HEK293 (cell line): ENCODE measurements at regions not wholly inside any gene's neighbourhood (a gene's known extent, or its start where the extent isn't known, plus 50 kb on each side); places are given as distances from the start of the nearest gene placed in this dataset.

Experiments used
- ATF2 ChIP-seq: fragments of 450-650 bp; formaldehyde crosslinking; IDR thresholded peaks from 2 replicates; pipeline ENCODE4 v1.5.1; 2016; ENCODE audit warnings: missing biosample characterization, missing genetic modification characterization, low read depth
- GLI2 ChIP-seq: fragments of 450-650 bp; formaldehyde crosslinking; IDR thresholded peaks from 2 replicates; pipeline ENCODE4; 2017; ENCODE audit warnings: missing biosample characterization, missing genetic modification characterization, low read depth, borderline replicate concordance
- KLF9 ChIP-seq: fragments of 450-650 bp; formaldehyde crosslinking; IDR thresholded peaks from 2 replicates; pipeline ENCODE4 v1.5.1; 2016; ENCODE audit warnings: missing biosample characterization, missing genetic modification characterization, low read depth
- ZFP3 ChIP-seq: fragments of 450-650 bp; formaldehyde crosslinking; IDR thresholded peaks from 2 replicates; pipeline ENCODE4 v1.5.1; 2016; ENCODE audit warnings: low read depth, missing biosample characterization, missing genetic modification characterization
- ZNF138 ChIP-seq: fragments of 450-650 bp; formaldehyde crosslinking; IDR thresholded peaks from 2 replicates; pipeline ENCODE4 v1.5.1; 2016; ENCODE audit warnings: missing biosample characterization, missing genetic modification characterization, borderline replicate concordance
- ZNF350 ChIP-seq: fragments of 450-650 bp; formaldehyde crosslinking; IDR thresholded peaks from 2 replicates; pipeline ENCODE4 v1.5.0; 2017; ENCODE audit warnings: missing biosample characterization, mild to moderate bottlenecking, missing genetic modification characterization
- ZNF501 ChIP-seq: fragments of 450-650 bp; formaldehyde crosslinking; IDR thresholded peaks from 2 replicates; pipeline ENCODE4 v1.5.1; 2016; ENCODE audit warnings: missing biosample characterization, missing genetic modification characterization
- ZSCAN18 ChIP-seq: fragments of 450-650 bp; formaldehyde crosslinking; IDR thresholded peaks from 2 replicates; pipeline ENCODE4 v1.5.1; 2016; ENCODE audit warnings: missing biosample characterization, missing genetic modification characterization
- TF ChIP-seq, protein P1 (sequence below): fragments of 450-650 bp; formaldehyde crosslinking; IDR thresholded peaks from 2 replicates; pipeline ENCODE4 v1.5.1; 2016; ENCODE audit warnings: missing biosample characterization, missing genetic modification characterization

GRCh38 chr18:40531051-40531450 lies 1424.0 kb upstream of the PIK3C3 start:
- TF ChIP-seq ZNF501 (tag by site-specific recombination) (no peak), ZNF138 (tag by site-specific recombination) (no peak), KLF9 (tag by site-specific recombination) (no peak), ZNF350 (no peak), ZFP3 (tag by site-specific recombination) (no peak), ATF2 (no peak), ZSCAN18 (tag by site-specific recombination) (no peak), GLI2 (tag by site-specific recombination) (no peak)
- TF ChIP-seq, protein P1, sequence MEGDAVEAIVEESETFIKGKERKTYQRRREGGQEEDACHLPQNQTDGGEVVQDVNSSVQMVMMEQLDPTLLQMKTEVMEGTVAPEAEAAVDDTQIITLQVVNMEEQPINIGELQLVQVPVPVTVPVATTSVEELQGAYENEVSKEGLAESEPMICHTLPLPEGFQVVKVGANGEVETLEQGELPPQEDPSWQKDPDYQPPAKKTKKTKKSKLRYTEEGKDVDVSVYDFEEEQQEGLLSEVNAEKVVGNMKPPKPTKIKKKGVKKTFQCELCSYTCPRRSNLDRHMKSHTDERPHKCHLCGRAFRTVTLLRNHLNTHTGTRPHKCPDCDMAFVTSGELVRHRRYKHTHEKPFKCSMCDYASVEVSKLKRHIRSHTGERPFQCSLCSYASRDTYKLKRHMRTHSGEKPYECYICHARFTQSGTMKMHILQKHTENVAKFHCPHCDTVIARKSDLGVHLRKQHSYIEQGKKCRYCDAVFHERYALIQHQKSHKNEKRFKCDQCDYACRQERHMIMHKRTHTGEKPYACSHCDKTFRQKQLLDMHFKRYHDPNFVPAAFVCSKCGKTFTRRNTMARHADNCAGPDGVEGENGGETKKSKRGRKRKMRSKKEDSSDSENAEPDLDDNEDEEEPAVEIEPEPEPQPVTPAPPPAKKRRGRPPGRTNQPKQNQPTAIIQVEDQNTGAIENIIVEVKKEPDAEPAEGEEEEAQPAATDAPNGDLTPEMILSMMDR (tag by site-specific recombination), result no peak
